Nephron (organoid): ENCODE measurements at regions not wholly inside any gene's neighbourhood (a gene's known extent, or its start where the extent isn't known, plus 50 kb on each side); places are given as distances from the start of the nearest gene placed in this dataset.

ENCODE experiments used
- H3K27ac Mint-ChIP-seq, 3 experiments: 2 replicates each; pipeline ENCODE4 v1.8.0; 2020; ENCODE audit warnings: mixed read lengths in 3 of 3, mild to moderate bottlenecking in 2 of 3, moderate library complexity in 1 of 3
- H3K27me3 Mint-ChIP-seq: 2 replicates; pipeline ENCODE4 v1.8.0; 2021; ENCODE audit warnings: low read depth, mild to moderate bottlenecking, moderate library complexity, mixed read lengths
- H3K36me3 Mint-ChIP-seq: 2 replicates; pipeline ENCODE4 v1.8.0; 2020; ENCODE audit warnings: low read depth, mixed read lengths
- H3K4me1 Mint-ChIP-seq: 2 replicates; pipeline ENCODE4 v1.8.0; 2020; ENCODE audit warnings: mixed read lengths
- H3K4me3 Mint-ChIP-seq, 3 experiments: 2 replicates each; pipeline ENCODE4 v1.8.0; 2020; ENCODE audit warnings: mild to moderate bottlenecking in 3 of 3, mixed read lengths in 3 of 3, moderate library complexity in 2 of 3
- H3K9me3 Mint-ChIP-seq: 2 replicates; pipeline ENCODE4 v1.8.0; 2020; ENCODE audit warnings: mixed read lengths
- TF ChIP-seq, protein P1 (sequence below), 3 experiments: fragments of 200-600 bp; sonication (generic); IDR thresholded peaks; one replicate each; pipeline ENCODE4 v1.5.0; 2021; ENCODE audit warnings: antibody characterized with exemption in 3 of 3; ENCODE audit not compliant: unreplicated experiment in 3 of 3

DNA sequence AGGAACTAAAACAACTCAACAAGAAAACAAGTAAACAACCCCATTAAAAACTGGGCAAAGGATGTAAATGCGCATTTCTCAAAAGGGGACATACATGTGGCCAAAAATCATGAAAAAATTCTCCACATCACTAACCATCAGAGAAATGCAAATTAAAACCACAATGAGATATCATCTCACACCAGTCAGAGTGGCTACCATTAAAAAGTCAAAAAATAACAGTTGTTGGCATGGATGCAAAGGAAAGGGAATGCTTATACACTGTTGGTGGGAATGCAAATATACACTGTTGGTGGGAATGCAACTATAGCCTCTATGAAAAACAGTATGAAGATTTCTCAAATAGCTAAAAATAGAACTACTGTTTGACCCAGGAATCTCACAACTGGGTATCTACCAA lies 60.0 kb upstream of the LANCL2 start:
- H3K4me3 Mint-ChIP-seq: no peak overlapping the region
- TF ChIP-seq, protein P1, sequence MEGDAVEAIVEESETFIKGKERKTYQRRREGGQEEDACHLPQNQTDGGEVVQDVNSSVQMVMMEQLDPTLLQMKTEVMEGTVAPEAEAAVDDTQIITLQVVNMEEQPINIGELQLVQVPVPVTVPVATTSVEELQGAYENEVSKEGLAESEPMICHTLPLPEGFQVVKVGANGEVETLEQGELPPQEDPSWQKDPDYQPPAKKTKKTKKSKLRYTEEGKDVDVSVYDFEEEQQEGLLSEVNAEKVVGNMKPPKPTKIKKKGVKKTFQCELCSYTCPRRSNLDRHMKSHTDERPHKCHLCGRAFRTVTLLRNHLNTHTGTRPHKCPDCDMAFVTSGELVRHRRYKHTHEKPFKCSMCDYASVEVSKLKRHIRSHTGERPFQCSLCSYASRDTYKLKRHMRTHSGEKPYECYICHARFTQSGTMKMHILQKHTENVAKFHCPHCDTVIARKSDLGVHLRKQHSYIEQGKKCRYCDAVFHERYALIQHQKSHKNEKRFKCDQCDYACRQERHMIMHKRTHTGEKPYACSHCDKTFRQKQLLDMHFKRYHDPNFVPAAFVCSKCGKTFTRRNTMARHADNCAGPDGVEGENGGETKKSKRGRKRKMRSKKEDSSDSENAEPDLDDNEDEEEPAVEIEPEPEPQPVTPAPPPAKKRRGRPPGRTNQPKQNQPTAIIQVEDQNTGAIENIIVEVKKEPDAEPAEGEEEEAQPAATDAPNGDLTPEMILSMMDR (IDR thresholded peaks at IDR 0.05; ENCODE audit: unreplicated experiment in 3 of 3): no peak
- peaks cover under 1% of the 10 kb centered on the region for H3K9me3 Mint-ChIP-seq
- peaks cover 39% of the 10 kb centered on the region for H3K4me1 Mint-ChIP-seq
- H3K27ac Mint-ChIP-seq: no peak overlapping the region
- no peaks in the 10 kb centered on the region for H3K36me3 Mint-ChIP-seq
- H3K27me3 Mint-ChIP-seq: no peaks in the 10 kb centered on the region

DNA sequence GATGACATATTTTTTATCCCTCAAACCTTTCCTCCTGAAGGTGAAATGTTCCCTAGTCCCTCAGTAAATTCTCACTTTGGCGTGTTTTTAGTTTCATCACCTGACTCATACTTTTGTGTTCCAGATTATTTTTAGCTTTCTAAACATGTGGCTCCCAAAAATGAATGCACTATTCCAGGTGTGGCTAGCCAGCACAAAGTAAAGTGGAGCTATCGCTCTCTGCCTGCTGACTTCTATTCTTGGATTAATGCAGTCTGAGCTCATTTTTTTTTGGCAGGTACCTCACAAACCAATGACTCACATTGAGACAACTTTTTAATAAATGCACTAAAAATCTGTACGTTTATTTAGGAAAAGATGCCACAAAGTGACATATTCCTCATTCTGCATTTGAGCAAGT lies 58.8 kb upstream of the LANCL2 start:
- Mint-ChIP-seq H3K4me1 (peaks cover 39% of the 10 kb centered on the region), H3K4me3 (no peak overlapping the region), H3K36me3 (no peaks in the 10 kb centered on the region), H3K27me3 (no peaks in the 10 kb centered on the region), H3K9me3 (peaks cover 7% of the 10 kb centered on the region), H3K27ac (no peak overlapping the region)
- TF ChIP-seq, protein P1 (IDR thresholded peaks at IDR 0.05; ENCODE audit: unreplicated experiment in 3 of 3): no peak

DNA sequence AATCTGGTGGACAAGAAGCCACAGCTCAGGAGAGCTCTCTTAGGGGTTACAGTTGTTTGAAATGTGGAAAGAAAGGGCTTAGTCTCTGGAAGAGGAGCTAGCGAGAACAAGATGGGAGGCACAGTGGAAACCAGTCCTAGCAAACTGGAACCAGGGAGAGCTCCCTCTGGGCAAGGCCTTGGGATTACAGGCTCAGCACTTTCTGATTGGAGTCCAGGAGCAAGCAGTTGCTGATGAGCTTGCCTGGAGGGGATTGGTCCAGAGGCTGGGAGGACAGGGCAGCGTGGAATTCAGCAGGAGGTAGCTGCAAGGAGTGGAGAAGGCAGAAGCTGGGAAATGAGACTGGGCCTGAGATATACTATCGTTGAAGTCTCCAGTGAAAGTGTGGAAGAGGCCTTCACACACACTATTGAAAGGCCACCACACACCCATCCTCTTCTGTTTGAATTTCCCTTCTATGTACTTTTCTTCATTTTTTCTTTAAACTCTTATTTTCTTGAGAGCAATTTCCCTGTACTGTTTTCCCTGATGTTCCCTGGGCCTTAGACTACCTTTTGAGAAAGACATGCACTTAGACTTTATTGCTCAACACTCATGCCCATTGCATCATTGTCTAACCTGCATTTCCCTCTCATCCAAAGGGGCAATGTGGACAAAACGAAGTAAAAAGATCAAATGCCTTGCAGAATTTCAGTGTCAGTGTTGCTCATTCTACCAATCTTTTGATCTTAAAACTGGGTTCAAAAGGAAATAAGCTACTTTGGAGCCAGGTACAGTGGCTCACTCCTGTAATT lies 57.8 kb upstream of the LANCL2 start:
- Mint-ChIP-seq H3K36me3 (no peaks in the 10 kb centered on the region), H3K27ac (no peak overlapping the region), H3K4me1 (peaks cover 39% of the 10 kb centered on the region), H3K9me3 (peaks cover 10% of the 10 kb centered on the region), H3K27me3 (peaks cover under 1% of the 10 kb centered on the region), H3K4me3 (no peak overlapping the region)
- TF ChIP-seq, protein P1 (IDR thresholded peaks at IDR 0.05; ENCODE audit: unreplicated experiment in 3 of 3): no peak

DNA sequence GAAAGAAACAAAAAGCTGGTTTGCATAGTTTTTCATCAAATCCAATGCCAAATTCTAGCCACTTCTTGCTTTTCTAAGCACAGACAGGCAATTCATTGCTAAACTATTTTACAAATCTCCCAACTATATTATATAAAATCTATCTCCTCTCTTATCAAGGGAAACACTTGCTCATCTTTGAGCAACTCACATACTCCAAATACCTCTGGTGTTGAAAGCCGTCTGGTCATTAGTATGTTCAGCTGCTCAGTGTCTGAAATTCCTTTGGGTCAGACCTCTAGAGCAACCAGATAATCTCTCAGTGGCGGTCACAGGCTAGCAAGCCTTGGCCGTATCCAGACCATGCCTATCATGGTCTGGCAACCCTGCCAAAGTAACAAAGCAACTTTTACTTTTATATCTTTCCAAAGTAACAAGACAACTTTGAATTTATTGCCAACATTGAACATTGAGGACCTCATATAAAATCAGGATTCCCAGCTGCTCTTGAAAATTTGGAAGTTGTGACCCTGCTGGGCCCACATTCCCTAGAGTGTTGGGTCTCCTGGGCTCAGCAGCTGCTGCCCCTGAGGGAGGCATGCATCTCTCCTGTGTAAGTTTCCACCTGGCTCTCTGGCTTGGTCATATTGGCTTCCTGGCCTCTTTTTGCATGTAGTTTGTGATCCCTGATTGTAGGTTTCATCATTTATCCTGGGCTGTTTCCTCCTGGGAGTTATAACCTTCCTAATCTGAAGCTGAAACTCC lies 56.8 kb upstream of the LANCL2 start:
- H3K36me3 Mint-ChIP-seq: no peaks in the 10 kb centered on the region
- H3K4me1 Mint-ChIP-seq: peaks cover 34% of the 10 kb centered on the region
- peaks cover 3% of the 10 kb centered on the region for H3K27me3 Mint-ChIP-seq
- TF ChIP-seq, protein P1 (IDR thresholded peaks at IDR 0.05; ENCODE audit: unreplicated experiment in 3 of 3): no peak
- H3K9me3 Mint-ChIP-seq: peaks cover 12% of the 10 kb centered on the region
- no peak overlapping the region for H3K4me3 Mint-ChIP-seq
- H3K27ac Mint-ChIP-seq: peak overlapping the region; percentile 18 to 45 (median 37)

DNA sequence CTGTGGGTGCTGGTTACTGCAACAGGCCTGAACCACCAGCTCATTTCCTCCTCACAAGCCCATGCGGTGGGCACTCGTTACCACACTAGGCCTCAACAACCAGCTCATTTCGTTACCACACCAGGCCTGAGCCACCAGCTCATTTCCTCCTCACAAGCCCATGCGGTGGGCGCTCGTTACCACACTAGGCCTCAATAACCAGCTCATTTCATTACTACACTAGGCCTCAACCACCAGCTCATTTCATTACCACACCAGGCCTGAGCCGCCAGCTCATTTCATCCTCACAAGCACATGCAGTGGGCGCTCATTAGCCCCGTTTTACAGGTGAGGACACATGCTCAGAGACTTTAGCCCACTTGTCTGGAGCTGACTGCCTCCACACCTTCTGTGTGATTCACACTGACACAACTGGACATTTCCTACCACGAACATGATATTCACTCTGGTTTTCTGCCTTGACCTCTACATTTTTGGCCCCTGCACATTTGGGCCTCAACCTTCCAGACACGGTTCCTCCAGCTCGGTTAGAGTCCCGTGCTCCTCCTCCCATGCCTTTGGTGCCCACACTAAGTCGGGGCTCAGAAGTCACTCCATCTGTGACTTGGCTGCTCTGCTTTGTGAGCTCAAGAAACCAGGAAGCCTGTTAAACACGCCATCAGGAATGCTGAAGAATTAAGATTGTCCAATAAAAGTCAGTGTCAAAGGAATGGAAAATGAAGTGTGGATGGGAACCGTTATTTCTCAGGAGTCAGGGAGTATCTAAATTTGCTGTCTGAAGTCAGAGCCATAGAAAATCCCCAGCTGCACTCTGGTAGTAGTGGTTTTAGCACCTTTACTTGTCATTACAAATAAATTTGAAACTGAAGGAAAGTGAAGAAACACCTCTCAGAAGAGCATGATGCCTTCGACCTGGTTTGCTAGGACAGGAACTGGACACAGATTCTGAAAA lies 55.8 kb upstream of the LANCL2 start:
- Mint-ChIP-seq H3K4me1 (peaks cover 30% of the 10 kb centered on the region), H3K27ac (peak overlapping the region in 2 of 3 experiments; percentile 18 to 37), H3K9me3 (peaks cover 12% of the 10 kb centered on the region), H3K27me3 (peaks cover 3% of the 10 kb centered on the region), H3K36me3 (no peaks in the 10 kb centered on the region), H3K4me3 (peak overlapping the region in 1 of 3 experiments; percentile 33)
- TF ChIP-seq, protein P1 (IDR thresholded peaks at IDR 0.05; ENCODE audit: unreplicated experiment in 3 of 3): no peak
